IPS-20b (cell line): ENCODE measurements at regions not wholly inside any gene's neighbourhood (a gene's known extent, or its start where the extent isn't known, plus 50 kb on each side); places are given as distances from the start of the nearest gene placed in this dataset.
"Not testable (repeated sequence)": the region's sequence is repeated elsewhere in the genome, so short reads cannot be mapped to it uniquely, and the experiment has no call there.

Experiments
- H3K27ac ChIP-seq: one replicate; pipeline ENCODE4 v1.5.1; 2013; ENCODE audit warnings: low read length
- H3K27me3 ChIP-seq: 2 replicates; pipeline ENCODE4 v1.6.1; 2013; ENCODE audit warnings: mild to moderate bottlenecking, low read length, inconsistent platforms; ENCODE audit not compliant: insufficient read depth
- H3K36me3 ChIP-seq: 2 replicates; pipeline ENCODE4 v1.6.1; 2013; ENCODE audit warnings: low read depth, mild to moderate bottlenecking, inconsistent platforms, low read length, moderate library complexity; ENCODE audit not compliant: insufficient read depth
- H3K4me1 ChIP-seq: 2 replicates; pipeline ENCODE4 v1.6.1; 2013; ENCODE audit warnings: mild to moderate bottlenecking, control low read depth, inconsistent platforms, low read length, moderate library complexity; ENCODE audit not compliant: insufficient read depth
- H3K4me3 ChIP-seq: 2 replicates; pipeline ENCODE4 v1.5.1; 2013; ENCODE audit warnings: mild to moderate bottlenecking, low read length, inconsistent platforms
- H3K9ac ChIP-seq: 2 replicates; pipeline ENCODE4 v1.6.1; 2013; ENCODE audit warnings: low read depth, mild to moderate bottlenecking, inconsistent platforms, low read length, moderate library complexity
- H3K9me3 ChIP-seq: 2 replicates; pipeline ENCODE4 v1.6.1; 2013; ENCODE audit warnings: mild to moderate bottlenecking, low read depth, low read length, inconsistent platforms; ENCODE audit not compliant: insufficient read depth

DNA sequence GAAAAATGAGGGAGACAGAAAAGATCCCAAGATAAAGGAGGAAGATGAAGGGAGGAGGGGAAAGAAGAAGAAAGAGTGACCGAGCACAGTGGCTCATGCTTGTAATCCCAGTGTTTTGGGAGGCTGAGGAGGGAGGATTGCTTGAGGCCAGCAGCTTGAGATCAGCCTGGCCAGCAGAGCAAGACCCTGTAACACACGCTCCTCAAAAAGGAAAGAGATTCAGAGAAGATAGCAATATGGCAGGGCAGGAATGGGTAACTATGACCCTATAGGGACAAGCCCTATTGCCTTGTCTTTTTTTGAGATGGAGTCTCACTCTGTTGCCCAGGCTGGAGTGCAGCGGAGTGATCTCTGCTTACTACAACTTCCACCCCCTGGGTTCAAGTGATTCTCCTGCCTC is 116.9 kb upstream of the MAP1LC3B2 start:
- H3K9me3 ChIP-seq: no peaks in the 10 kb centered on the region
- H3K9ac ChIP-seq: no peak overlapping the region

DNA sequence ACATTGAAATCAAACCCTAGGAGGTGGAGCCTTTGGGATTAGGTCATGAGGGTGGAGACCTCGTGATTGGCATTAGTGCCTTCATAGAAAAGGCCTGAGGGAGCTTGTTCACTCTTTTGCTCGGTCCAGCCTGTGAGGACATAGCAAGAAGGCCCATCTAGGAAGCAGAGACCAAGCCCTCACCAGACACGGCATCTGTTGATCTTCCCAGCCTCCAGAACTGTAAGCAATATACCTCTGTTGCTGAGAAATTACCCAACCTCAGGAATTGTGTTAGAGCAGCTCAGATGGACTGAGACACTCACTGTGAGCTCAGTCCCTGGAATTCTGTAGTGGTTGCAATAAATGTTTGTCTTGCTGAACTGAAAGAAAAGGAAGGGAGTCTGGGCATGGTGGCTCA is 116.2 kb upstream of the MAP1LC3B2 start:
- Histone ChIP-seq H3K27ac (no peak overlapping the region), H3K9ac (no peak overlapping the region), H3K36me3 (no peaks in the 10 kb centered on the region), H3K4me1 (no peaks in the 10 kb centered on the region), H3K9me3 (no peaks in the 10 kb centered on the region), H3K4me3 (no peak overlapping the region), H3K27me3 (no peaks in the 10 kb centered on the region)

More for the DNA sequence above, 116.9 kb upstream of the MAP1LC3B2 start:
- Histone ChIP-seq H3K36me3 (no peaks in the 10 kb centered on the region), H3K4me3 (no peak overlapping the region), H3K4me1 (no peaks in the 10 kb centered on the region), H3K27me3 (no peaks in the 10 kb centered on the region), H3K27ac (no peak overlapping the region)

DNA sequence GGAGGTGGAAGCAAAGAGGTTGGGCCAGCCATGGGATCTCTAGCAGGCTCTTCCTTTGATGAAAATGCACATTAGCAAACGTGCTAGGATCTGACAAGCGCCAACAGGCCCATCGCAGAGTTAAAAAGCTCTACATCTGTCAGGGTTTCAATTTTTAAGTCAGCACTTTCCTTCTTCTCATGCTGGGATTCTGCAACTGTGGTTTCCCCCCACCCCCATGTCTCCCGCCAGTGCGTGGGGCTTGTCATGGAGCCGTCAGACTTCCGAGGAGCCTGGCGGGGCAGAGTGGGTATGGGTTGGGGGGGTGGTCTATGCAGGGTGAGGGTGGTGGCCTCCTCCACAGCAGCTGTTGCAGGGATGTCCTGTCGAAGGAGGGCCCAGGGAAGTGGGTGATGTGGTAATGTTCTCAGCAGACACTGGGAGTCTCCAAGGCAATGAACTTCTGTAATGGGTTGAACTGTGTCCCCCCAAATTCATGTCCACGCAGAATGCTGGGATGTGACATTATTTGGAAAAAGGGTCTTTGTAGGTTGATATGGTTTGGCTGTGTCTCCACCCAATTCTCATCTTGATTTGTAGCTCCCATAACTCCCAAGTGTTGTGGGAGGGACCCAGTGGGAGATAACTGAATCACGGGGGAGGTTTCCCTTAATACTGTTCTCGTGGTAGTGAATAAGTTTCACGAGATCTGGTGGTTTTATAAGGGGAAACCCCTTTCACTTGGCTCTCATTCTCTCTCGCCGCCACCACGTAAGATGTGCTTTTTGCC is 115.2 kb upstream of the MAP1LC3B2 start:
- no peak overlapping the region for H3K4me3 ChIP-seq
- no peaks in the 10 kb centered on the region for H3K27me3 ChIP-seq
- no peaks in the 10 kb centered on the region for H3K9me3 ChIP-seq
- H3K9ac ChIP-seq: no peak overlapping the region
- no peaks in the 10 kb centered on the region for H3K36me3 ChIP-seq
- no peaks in the 10 kb centered on the region for H3K4me1 ChIP-seq
- H3K27ac ChIP-seq: no peak overlapping the region

DNA sequence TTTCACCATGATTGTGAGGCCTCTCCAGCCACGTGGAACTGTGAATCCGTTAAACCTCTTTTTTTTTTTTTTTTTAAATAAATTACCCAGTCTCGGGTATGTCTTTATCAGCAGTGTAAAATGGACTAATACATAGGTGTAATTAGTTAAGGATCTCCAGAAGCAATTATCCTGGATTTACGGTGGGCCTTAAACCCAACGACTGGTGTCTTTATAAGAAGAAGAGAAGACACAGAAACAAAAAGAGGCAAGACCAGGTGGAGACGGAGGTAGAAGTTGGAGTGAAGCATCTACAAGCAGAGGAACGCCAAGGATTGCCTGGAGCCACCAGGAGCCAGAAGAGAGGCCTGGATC is 114.6 kb upstream of the MAP1LC3B2 start:
- Histone ChIP-seq H3K36me3 (no peaks in the 10 kb centered on the region), H3K4me3 (no peak overlapping the region), H3K9ac (no peak overlapping the region), H3K4me1 (no peaks in the 10 kb centered on the region), H3K27me3 (no peaks in the 10 kb centered on the region), H3K27ac (no peak overlapping the region), H3K9me3 (no peaks in the 10 kb centered on the region)

DNA sequence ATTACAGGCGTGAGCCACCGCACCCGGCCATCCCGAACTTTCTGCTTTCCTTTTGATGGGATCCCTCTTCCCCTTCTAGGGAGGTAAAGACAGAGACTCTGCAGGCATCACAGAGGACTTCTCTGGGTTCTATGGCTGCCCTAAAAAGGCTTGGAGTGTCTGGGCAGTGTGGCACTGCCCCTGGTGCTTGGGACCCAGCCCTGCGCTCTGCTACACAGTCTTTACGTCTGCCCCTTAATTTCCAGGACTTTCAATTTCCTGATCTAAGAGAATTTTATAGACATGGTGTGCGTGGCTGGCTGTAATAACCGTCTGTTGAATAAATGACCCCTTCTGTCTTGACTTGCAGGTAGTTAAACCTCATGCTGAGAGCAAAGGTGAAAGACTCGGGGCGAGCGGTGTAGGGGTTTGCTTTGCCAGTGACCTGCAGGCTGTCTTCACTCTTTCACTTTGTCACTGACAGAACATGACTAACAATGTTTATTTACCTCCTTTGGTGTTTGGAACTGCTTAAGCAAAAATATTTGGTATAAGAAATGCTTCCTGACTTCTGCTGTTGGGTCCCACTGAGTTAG is 110.9 kb upstream of the MAP1LC3B2 start:
- no peak overlapping the region for H3K9ac ChIP-seq
- no peak overlapping the region for H3K27ac ChIP-seq
- no peak overlapping the region for H3K4me3 ChIP-seq
- H3K27me3 ChIP-seq: no peaks in the 10 kb centered on the region
- H3K36me3 ChIP-seq: no peaks in the 10 kb centered on the region
- no peaks in the 10 kb centered on the region for H3K9me3 ChIP-seq
- H3K4me1 ChIP-seq: no peaks in the 10 kb centered on the region

DNA sequence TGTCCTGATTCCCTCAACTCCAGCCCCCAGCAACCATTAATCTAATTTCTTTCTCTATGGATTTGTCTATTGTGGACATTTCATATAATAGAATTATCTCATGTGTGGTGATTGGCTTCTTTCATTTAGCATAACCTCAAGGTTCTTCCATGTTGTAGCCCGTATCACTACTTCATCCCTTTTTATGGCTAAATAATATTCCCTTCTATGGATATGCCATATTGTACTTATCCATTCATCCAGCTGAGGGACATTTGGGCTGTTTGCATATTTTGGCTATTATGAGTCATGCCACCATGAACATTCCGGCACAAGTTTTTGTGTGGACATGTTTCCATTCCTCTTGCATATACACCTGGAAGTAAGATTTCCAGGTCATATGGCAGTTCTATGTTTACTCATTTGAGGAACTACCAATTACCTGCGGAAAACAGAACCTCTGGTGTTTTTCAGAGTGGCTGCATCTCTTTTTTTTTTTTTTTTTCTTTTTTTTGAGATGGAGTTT is 108.7 kb upstream of the MAP1LC3B2 start:
- Histone ChIP-seq H3K4me3 (no peak overlapping the region), H3K27me3 (no peaks in the 10 kb centered on the region), H3K36me3 (no peaks in the 10 kb centered on the region), H3K9ac (no peak overlapping the region), H3K9me3 (no peaks in the 10 kb centered on the region), H3K27ac (no peak overlapping the region), H3K4me1 (peaks cover 9% of the 10 kb centered on the region; the same call in 1 of the 2 replicates)

DNA sequence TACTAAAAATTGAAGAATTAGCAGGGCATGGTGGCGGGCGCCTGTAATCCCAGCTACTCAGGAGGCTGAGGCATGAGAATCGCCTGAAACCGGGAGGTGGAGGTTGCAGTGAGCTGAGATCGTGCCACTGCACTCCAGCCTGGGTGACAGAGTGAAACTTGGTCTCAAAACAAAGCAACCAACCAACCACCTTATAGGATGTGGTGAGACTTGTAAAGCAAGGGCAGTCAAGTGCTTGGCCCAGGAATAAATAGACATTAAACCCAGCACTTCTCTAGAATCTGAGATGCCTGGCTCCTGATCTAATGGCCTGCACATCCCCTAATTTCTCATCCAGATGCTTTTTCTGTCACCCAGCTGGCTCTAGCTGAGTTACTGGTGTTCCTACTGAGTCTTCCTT is 106.2 kb upstream of the MAP1LC3B2 start:
- not testable (repeated sequence) for H3K9me3 ChIP-seq, H3K36me3 ChIP-seq, H3K9ac ChIP-seq, H3K4me3 ChIP-seq, H3K27ac ChIP-seq, H3K4me1 ChIP-seq, H3K27me3 ChIP-seq

DNA sequence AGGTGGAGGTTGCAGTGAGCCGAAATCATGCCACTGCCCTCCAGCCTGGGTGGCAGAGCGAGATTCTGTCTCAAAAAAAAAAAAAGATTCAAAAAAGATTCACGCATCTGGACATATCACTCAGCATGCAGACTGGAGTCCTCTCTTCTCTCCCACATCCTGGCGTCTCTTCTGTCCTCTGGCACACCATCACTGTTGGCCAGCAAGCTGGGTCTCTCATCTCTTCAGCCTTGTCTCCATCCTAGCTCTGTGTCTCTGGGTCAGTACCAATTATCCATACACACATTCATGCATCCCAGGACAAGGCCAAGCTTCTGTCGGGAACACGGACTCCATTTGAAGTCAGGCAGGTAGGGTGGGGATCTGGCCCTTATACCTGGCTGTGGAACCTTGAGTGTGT is 105.5 kb upstream of the MAP1LC3B2 start:
- no peaks in the 10 kb centered on the region for H3K36me3 ChIP-seq
- H3K27me3 ChIP-seq: no peaks in the 10 kb centered on the region

DNA sequence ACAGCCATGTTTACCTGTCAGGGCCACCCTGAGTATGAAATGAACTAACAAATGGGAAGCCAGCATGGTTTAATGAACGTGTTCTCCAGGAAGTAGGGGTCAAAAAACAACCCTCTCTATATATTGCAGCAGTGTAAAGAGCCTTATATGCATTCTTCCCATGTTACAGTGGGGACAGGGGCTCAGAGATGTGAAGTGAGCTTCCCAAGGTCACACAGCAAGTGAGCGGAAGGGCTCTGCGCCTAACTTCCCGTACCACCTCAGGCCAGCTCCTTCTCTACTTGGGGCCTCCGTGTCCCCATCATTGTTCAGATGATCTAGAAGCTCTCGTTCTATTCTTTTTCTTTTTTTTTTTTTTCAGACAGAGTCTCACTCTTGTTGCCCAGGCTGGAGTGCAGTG is 105.1 kb upstream of the MAP1LC3B2 start:
- no peak overlapping the region for H3K4me3 ChIP-seq
- H3K27ac ChIP-seq: no peak overlapping the region
- H3K4me1 ChIP-seq: peaks cover 9% of the 10 kb centered on the region; the same call in 1 of the 2 replicates
- no peaks in the 10 kb centered on the region for H3K9me3 ChIP-seq
- H3K27me3 ChIP-seq: no peaks in the 10 kb centered on the region
- H3K9ac ChIP-seq: no peak overlapping the region
- H3K36me3 ChIP-seq: no peaks in the 10 kb centered on the region

More for the DNA sequence above, 105.5 kb upstream of the MAP1LC3B2 start:
- H3K27ac ChIP-seq: no peak overlapping the region
- H3K4me3 ChIP-seq: no peak overlapping the region
- H3K9me3 ChIP-seq: no peaks in the 10 kb centered on the region
- H3K4me1 ChIP-seq: peaks cover 9% of the 10 kb centered on the region; the same call in 1 of the 2 replicates
- no peak overlapping the region for H3K9ac ChIP-seq

DNA sequence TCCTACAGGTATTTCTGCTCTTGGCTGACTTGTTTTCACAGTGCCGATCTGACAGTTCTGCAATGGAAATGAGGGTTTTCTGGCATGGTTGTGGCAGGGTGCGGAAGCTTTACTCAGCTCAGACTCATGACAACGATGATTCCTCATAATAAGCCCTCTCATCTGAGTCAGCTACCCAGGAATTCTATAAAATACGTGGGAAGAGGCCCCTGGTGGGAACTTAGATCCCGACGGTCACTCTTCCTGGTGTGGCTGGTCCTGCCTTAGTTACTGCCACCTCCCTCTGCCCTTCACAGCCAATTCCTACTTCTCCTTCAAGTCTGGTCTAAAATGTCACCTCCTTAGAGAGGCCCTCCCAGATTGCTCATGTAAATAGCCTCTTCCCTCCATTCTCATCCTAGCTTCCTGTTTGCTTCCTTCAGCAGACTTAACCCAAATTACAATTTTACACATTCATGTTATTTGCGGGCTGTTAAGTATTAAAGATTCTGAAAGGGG is 104.2 kb upstream of the MAP1LC3B2 start:
- H3K4me1 ChIP-seq: peaks cover 9% of the 10 kb centered on the region; the same call in 1 of the 2 replicates
- no peaks in the 10 kb centered on the region for H3K27me3 ChIP-seq
- no peaks in the 10 kb centered on the region for H3K9me3 ChIP-seq
- H3K9ac ChIP-seq: no peak overlapping the region
- H3K27ac ChIP-seq: no peak overlapping the region
- no peaks in the 10 kb centered on the region for H3K36me3 ChIP-seq
- no peak overlapping the region for H3K4me3 ChIP-seq

DNA sequence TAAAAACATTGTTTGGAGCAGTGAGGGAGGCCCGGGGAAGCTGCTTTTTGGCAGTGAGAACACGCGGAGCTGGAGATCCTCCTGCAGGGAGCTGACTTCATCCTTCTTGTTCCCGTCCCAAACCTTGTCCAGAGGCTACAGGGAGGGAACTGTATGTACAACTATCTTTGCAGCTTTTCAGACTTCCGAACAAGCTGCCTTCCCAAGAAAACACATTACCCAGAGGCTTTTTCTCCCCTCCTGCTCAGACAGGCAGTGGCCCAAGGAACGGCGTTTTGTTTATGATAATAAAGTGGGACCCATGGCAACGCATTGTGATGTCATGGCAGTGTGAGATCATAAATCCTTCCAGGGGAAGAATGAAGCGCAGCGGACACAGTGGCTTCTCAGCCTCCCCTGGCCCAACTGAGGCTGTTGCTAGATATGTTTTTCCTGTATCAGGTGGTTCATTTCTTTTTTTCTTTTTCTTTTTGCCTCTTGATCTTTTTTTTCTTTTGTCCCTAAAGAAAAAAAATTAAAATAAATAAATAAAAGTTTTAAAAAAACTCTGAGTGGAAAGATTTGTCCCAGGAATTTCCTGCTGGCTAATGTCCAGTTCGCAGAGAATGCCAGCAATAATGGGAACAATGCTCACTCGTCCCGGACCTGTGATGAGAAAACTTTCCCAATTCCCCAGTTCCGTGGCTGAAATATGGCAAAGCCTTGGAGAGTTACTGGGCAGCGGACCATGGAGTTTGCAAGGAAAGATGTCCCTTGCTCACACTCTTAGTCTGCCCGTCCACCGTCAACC is 103.4 kb upstream of the MAP1LC3B2 start:
- Histone ChIP-seq H3K9ac (no peak overlapping the region), H3K4me3 (no peak overlapping the region), H3K27ac (no peak overlapping the region), H3K36me3 (no peaks in the 10 kb centered on the region), H3K9me3 (no peaks in the 10 kb centered on the region), H3K27me3 (no peaks in the 10 kb centered on the region), H3K4me1 (peaks cover 9% of the 10 kb centered on the region; the same call in 1 of the 2 replicates)
